ENCODE measurements at regions not wholly inside any gene's neighbourhood (a gene's known extent, or its start where the extent isn't known, plus 50 kb on each side); places are given as distances from the start of the nearest gene placed in this dataset.

DNA sequence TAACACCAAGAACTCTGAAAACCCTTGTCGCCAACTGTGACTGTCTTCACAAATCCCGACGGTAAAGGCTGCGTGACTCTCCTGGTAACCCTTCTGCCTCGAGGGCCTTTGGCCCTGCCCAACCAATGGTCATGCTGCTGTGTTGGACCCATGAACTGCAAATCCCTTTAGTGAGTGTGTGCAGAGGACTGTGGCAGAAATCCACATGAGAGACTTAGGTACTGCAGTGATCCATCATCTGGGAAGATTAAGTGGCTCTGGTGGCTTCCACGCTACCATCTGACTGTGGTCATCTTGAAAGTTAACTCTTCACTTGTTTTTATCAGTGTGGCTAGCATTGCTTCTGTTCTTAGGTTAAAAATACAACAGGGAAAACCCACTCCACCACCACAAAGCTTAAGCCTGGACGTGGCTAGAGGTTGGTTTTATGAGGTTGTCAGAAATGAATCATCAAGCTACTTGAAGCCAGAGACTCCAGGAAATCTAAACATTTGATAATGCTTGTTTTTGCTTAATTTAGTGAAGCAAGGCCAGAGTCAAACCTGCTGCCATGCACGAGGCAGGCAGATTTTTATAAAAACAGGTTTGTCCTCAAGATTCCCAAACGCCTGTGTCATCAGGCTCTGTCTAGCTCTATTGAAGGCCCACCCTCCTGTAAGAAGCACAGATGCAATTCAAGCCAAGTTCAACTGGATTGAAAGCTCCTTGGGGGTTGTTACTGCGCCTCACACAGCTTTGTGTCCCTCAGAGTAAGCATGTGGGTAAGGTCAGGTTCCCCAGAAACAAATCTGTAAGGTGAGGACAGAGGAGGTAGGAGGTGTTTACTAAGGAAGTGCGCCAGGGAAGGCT, 52.7 kb upstream of the ERCC6L2 start:
- DNase-seq, result peak; percentile 21

DNA sequence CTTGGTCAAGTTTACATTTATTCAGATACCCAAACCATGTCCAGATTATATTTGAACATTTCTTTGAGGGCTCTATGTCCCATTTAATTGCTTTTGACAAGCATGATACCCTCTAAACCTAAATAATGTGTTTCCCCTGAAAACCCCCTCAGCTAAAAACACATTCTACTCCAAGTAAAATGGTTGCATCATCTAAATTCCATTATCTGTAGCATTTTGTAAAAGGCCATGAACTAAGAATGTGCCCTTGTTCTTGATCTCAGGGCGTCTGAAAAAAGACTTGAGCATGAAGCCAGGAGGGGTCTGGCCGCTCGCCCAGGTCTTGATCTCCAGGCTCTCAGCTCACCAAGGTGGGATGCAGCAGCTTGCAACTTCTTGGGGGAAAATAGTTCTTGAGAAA, 53.5 kb upstream of the ERCC6L2 start:
- no peak for DNase-seq

DNA sequence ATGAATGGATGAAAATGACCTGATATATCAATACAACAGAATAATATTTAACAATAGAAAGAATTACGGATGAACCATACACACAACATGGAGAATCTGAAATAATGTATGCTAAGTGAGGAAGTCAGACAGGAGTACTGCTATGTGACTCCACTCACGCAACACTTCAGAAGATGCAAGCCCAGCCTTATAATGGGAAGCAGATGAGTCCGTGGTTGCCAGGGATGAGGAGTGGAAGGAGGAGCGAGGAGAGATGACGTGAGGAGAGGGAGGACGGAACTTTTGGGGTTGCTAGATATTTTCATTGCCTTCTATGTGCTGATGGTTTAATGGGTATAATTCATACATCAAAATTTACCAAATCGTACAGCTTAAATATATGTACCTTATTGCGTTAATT, 55.4 kb upstream of the ERCC6L2 start:
- no peak for DNase-seq

DNA sequence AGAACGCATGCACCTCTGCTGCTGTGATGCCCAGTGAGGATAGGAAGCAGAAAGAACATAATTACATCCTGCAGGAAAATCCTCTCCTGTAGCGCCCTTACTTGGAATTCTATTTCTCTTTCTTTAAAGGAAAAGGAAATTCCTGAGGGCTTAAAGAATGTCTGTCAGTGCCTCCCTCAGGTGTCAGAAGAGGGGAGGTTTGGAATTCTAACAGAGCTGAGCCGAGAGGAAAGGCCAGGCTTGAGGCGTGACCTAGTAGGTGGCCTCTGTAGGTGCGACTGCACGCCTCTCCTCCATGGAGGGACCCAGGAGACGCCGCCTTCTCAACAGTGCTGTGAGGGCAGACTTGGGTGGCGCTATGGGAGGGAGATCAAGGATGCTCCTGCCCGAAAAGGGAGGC, 55.9 kb upstream of the ERCC6L2 start:
- DNase-seq, result no peak

DNA sequence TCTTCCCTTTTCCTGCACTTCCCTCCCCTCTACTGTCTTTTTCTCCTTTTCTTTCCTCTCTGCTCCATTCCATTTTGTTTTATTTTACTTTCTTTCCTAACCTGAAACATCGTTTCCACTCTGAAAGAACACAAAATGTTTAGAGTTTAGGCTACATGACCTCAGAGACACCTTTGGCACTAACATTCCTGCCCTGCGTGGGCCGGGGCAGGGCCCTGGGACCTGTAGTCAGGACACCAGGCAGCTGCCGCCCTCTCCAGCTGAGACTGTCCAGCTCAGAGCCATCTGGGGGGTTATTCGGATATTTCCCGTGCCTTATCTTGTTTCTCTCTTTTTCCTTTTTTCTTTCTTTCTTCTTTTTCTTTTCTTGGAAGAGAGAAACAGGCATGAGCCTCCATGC, 58.3 kb upstream of the ERCC6L2 start:
- no peak for DNase-seq

DNA sequence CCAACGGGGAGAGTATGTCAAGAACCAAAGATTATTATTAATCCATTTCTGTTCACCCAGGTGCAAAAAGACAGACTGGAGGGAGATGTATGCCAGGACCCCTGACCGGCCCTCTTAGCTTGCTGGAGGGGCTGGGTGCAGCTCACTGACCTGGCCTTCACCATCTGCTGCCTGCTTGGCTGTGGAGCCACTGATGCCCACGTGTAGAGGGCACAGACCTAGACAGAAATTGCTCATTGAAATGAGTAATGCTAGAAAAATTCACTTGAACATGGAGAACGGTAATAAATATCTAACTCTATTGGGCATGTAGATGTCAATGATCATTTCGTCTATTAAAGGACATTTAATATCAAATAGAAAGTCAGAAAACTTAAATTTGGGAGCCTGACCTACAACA, 58.8 kb upstream of the ERCC6L2 start:
- no peak for DNase-seq

DNA sequence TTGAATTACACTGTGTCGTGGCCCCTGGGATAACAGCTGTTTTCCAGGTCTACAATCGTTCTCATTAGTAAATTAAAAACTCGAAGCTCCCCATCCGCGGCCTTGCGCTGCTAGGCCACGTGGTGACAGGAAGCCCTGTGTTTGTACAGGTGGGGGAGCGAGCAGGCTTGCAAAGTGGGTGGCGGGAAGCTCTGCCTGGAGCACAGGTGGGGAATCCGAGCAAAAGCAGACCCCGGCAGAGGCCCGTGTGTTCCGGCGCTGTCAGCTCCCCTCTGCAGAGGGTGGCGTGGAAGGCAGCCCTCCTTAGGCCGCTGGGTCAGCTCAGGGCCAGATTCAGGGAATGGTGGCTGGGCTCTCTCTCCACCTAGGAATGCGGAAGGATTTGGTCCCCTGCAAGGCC, 59.5 kb upstream of the ERCC6L2 start:
- no peak for DNase-seq

DNA sequence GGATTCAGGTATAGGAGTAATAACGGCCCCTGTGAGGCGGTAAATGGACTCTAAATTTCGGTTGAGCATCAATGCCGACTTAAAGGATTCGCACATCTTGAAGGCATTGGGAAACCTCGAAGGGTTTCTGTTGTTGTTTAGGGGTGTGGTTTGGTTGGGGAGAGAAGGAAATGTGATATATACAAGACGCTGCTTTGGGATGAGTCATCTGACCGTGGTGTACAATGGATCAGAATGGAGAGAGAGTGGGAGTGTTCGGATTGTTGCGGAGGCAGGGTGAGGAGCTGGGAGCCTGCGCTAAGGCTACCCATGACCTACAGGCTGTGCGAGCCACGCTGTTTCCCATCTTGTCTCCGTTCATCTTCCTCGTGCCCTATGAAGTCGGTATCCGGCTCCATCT, 60.4 kb upstream of the ERCC6L2 start:
- no peak for DNase-seq

DNA sequence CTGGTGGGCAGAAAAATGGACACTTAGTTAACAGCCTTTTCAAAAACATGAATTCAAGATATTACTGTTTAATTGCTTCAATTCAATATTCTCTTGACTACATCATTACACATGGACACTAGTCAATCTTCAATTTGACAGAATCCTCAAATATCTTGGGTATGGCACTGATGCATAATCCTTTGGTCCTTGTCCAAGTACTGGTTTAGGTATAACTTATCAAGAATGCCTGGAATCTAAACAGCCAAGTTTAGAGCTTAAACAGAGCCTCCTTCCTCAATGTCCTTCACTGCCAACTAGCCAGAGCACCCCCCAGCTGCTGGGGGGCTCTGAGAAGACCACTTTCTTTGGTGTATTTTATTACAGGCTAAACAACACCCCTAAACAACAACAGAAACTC, 61.6 kb upstream of the ERCC6L2 start:
- DNase-seq, result no peak

DNA sequence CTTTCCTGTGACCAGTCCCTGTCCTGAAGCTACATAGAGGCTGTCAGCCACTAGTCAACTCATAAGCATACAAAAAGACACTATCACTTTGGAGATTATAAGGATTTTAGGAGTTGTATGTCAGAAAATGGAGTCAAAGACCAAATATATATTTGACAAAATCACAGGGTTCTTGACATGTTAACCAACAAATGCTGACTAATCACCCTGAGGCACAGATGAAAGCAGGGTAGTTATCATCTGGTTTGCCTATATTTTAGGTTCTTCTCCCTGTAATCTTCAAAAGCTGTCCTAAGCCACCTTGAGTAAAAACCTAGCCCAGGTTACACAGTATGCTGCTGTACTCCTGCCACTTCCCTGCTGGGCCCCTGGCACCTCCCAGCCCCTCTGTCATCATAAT, 64.7 kb upstream of the ERCC6L2 start:
- no peak for DNase-seq

DNA sequence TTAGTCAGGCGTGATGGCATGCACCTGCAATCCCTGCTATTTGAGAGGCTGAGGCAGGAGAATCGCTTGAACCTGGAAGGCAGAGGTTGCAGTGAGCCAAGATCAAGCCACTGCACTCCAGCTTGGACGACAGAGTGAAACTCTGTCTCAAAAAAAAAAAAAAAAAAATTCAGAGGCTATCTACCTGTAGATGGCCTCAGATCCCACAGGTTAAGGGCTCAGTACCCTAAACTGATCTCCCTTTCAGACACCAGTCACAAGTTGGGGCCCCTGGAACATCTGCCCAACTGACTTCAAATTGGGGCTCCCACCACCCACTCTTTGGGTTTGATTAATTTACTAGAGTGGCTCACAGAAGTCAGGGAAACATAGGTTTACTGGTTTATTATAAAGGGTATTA, 65.4 kb upstream of the ERCC6L2 start:
- no peak for DNase-seq

DNA sequence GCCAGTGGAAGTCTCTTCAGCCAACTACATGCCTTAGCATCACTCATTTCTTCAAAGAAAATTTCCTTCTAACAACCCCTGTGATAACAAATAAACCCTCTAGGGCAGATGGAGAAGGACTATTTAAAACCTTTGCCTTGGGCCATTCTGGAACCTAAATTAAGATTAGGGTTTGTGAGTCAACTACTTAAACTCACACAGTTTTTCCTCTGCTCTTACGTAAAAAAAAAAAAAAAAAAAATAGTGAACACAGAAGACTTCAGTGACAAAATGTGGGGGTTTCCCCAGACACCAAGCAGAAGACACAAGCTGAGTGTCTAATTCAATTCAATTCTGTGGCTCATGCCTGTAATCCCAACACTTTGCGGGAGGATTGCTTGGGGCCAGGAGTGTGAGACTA, 65.8 kb upstream of the ERCC6L2 start:
- DNase-seq, result no peak

DNA sequence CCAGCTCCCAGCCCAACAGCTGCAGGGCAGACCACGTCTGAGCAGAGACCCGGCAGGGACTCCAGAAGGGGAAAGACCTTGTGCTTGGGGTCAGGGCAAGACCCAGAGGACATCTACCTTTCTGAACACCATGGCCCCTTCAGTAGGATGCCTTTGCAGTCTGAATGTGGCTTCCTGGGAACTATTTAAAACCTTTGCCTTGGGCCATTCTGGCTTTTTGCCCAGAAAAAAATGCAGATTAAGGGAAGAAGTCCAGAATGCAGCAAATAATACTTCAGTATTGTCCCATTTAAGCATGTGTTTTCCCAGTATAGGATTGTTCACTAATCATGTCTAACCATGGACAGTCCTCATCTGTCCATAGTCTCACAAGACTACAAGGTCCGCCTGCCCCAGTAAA, 67.5 kb upstream of the ERCC6L2 start:
- DNase-seq, result no peak

DNA sequence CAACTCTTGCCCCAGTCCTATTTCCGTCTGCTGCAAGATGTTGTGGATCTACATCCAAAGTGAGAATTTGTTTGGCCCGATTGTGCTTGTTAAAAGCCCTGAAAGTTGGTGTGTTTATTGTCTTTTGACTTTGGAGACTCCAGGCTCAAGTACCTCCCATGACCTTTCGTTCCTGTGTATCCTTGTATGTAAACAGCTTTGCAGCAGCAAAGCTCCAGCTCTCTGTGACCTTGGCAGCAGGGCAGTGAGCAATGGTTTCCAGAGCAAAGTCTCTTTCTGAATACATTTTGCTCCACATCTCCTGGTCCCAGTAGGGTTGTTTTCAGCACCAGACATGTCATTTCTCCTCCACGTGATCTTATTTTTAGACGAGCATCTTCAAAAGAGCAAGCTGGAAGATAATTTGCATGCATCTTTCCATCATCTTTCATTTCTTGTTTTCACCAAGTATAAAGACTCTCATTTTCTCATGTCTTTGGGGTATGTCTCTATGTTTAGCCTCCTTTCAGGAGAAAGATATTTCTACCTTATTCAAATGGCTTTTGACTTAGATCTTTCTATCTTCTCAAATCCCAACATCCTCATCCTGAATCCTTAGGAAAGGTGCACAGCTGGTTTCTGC, 68.1 kb upstream of the ERCC6L2 start:
- DNase-seq, result no peak

DNA sequence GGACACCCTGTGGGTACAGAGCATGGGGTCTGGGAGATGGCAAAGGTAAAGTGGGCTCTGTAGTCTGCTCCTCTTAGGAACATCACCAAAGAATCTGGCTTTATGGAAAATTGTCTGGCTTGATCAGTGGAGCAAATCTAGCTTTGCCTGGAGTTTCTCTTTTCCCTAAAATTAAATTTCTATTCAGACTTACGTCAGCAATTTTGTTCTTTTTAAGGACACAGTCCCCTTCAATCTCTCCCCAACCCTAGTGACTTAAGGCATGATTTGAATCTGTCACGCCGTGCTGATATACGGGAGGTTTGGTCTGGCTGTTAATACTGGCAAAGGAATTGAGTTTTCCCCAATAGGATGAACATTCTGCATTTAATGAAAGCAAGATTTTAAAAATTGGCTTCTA, 72.3 kb upstream of the ERCC6L2 start:
- DNase-seq, result no peak

DNA sequence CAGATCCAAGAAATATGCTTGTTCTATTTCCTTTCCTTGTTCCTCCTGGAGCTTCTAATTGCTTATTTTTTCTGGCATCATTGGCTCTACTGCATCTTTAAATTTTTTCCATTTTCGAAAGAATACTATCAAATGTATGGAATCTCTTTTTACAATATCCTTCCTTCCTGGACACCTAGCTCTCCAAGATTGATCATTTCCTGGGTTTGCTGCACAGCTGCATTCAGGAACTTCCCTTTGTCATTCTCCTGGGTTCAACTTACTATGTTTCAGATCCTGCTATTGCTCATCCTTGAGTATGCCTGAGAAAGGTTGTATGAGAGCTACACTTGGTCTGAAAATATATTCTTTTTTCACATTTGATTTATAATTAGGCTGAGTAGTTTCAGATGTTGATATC, 73.7 kb upstream of the ERCC6L2 start:
- no peak for DNase-seq

DNA sequence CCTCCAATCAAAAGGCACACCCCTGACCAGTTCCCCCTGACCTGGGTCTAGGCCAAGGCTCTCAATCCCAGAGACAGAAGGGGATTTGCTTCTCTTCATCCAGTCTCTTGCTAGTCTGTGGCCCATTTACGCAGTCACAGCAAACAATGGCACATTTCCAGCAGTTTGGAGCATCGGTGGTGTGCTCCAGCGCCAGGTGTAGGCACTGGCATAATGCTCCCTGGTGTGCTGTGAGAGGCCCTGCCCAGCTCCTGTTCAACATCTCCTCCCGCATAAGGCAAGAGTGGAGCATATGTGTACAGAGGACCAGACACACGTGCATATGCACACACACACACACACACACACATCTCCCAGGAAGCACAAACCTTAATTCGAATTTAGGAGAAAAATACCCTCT, 79.5 kb upstream of the ERCC6L2 start:
- DNase-seq, result no peak

DNA sequence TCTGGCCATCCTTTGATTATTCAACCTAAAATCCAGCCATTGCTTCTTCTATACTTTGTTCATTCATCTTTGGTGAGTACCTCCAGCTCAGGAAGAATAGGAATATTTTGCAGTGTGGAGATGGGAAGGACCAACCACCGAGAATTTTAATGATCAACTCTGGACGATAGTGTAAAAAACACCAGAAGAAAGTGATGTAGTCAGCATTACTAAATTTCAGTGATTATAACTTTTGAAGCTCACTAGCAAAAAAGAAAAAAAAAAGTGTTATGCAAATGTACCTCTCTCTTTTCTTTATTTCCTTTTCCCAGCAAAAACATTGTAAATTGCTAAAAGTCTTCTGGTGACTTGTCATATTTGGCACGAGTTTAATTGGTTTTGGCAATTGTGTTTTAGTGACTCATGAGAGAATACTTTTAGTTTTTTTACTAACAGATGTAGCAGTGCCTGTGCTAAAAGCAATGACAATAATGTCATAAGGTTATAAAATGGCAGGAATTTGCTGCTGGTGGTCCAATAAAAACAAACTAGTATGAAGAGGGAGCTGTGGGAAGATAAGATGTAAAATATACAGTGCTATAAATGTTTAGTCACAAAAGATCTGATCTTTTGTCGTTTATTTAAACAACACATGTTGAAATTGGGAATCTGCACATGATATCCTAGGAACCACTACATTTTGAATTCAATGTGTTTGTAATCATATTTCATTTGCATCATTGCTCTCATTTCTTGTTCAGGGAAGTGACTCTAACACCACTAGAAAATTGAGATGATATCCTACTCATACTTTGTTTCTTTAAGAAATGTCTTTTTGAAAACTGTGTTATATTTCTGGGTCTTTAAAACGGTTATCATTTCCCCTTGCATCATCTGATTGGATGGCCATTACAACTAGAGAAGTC, 81.3 kb upstream of the ERCC6L2 start:
- DNase-seq, result no peak

DNA sequence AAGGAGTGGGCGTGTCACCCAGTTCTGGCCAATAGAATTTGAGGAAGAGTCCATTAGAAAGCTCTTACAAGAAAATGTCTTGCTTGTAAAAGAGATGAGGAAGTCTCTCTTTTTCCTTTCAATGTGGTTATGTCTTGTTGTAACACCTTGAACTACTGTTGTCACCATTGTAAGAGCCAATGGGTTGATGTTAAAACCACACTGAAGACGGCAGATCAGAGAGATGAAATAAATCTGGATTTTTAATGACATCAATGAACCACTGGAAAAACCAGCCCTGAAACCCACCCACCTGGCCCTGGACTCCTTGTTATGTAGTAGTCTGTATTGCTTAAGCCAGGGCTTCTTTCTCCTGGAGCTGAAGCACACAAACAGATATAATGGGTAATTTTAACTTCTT, 83.8 kb upstream of the ERCC6L2 start:
- DNase-seq, result no peak

DNA sequence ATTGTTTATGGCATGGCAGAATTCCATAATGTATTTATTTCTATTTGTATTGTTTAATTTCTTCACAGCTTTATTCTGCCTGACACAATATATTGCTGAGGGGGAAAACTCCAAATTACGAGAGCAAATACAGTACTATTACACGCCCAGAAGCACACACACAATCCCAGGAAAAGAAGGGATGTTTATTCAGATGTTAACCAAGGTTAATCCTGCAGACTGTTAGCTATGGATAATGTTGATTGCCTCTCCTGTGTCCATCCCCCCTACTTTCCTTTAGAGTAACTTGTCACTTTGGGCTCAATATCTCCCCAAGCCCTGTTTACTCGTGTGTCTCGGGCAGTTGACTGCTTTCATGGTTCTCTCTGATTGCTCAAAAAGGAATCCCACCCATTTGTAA, 84.2 kb upstream of the ERCC6L2 start:
- DNase-seq, result no peak

DNA sequence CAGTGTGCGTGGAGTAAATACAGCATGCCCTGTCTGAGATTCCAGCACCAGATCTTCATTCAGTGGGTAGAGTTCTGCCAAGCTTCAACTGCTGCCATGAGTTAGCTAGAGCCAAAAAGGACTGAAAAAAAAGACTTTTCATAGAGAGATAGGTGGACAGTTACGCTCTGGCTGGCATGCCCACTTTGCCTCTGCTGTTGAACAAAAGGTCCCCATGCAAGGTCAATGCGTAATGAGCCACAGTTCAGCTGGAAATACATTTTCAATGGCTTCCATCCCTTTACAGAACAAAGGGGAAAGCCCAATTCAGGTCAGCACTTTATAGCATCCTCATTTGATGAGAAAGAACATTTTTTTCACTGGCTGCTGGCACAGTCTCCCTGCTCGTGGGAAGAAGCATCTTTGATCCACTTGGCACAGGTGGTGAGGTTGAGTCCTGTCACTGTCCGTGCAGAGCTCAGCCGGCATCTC, 86.9 kb upstream of the ERCC6L2 start:
- DNase-seq, result no peak

DNA sequence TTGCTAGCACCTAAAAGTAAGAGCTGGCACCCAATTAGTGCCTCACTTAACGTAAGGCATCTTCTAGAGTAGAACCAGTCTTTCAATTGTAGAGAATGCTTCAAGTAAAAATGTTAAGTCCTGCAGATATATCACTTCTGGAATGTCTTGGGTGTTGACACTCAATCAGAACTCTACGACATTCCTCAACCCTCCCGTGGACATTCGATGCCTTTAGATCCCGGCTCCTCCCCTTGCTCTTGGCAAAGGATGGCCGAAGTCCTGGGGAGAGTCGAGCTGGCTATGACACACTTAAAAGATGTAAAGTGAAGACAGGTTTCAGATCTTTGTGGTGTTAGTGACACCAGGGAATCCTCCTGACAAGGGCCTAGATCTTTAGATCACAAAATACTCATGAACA, 87.5 kb upstream of the ERCC6L2 start:
- no peak for DNase-seq

DNA sequence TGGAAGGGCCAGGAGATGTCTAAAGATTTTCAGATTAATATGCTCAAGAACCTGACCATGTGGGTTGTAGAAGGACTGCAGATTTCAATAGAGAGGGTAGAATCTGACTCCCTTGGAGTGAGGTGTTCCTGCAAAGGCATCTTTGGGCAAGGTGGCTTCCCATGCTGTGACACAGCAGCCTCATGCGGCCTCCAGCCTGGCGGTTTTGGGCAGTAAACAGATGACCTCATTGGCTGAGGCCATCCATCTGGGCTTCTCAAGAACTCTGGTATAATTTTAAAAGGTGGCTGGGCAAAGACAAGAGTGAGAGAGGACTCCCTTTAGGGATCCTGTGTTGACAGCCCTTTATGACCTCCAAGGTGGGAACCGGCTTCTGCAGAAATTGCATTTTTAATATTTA, 90.3 kb upstream of the ERCC6L2 start:
- no peak for DNase-seq

DNA sequence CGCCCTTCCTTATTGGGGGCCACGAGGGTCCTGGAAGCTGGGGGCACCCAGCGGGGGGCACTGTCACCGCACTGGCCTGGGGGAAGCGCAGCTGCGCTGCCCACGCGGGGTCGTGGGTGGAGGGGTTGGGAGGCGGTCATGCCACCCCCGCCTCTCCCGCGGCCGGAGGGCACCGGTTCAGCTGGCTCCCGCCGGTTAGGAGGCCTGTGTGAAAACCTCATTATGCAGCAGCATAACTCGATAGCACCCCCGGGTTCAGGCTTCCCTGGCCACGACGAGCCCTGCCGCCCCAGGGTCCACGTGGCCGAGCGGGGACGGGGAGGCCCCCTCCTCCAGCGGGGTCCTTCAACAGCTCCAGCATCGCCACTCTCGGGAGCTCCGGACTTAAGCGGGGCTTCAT, 91.2 kb upstream of the ERCC6L2 start:
- no peak for DNase-seq

Data from T1000 (cell line).